Thyroid gland (tissue), 4 donors: ENCODE measurements at regions not wholly inside any gene's neighbourhood (a gene's known extent, or its start where the extent isn't known, plus 50 kb on each side); places are given as distances from the start of the nearest gene placed in this dataset.
"Not testable (repeated sequence)": the region's sequence is repeated elsewhere in the genome, so short reads cannot be mapped to it uniquely, and the experiment has no call there.

ENCODE experiments used
- DNase-seq, 2 donors: peaks; one replicate each; pipeline ENCODE4 v3.0.0-alpha.2; 2019
- H3K27ac ChIP-seq, 3 donors: fragments of 200-600 bp; sonication (generic); 1 replicate in 2 of 3; 2 replicates in 1 of 3; pipeline ENCODE4 v1.5.1; 2016 to 2019; ENCODE audit warnings: mild to moderate bottlenecking in 1 of 3, moderate library complexity in 1 of 3
- H3K27me3 ChIP-seq: fragments of 200-600 bp; sonication (generic); one replicate; pipeline ENCODE4 v1.5.1; 2019
- H3K36me3 ChIP-seq, 2 donors: fragments of 200-600 bp; sonication (generic); one replicate each; pipeline ENCODE4 v1.5.1; 2016 to 2019
- H3K4me1 ChIP-seq, 2 donors: fragments of 200-600 bp; sonication (generic); one replicate each; pipeline ENCODE4 v1.5.1; 2017 to 2019
- H3K4me3 ChIP-seq, 3 donors: fragments of 200-600 bp; sonication (generic); replicated peaks in 1 of 3; 1 replicate in 2 of 3; 2 replicates in 1 of 3; pipeline ENCODE4 v1.5.1; 2016; ENCODE audit warnings: mild to moderate bottlenecking in 1 of 3
- H3K9me3 ChIP-seq: fragments of 200-600 bp; sonication (generic); one replicate; pipeline ENCODE4 v1.5.1; 2017
- CTCF ChIP-seq, 6 experiments: fragments of 200-600 bp in 3 of 6; fragments of 450-650 bp in 3 of 6; sonication (generic) in 3 of 6; IDR thresholded peaks; one replicate each; pipeline ENCODE4 v1.5.1; 2016 to 2019; ENCODE audit warnings: antibody characterized with exemption in 6 of 6, mild to moderate bottlenecking in 2 of 6, inconsistent platforms in 1 of 6, moderate library complexity in 1 of 6
- POLR2A ChIP-seq, 2 donors: fragments of 450-650 bp; IDR thresholded peaks; one replicate each; pipeline ENCODE4 v1.6.1; 2017; ENCODE audit warnings: antibody characterized with exemption in 2 of 2, mild to moderate bottlenecking in 2 of 2, moderate library complexity in 1 of 2
- WGBS, 2 donors: methylation state at CpG; one replicate each; pipeline ENCODE4 v1.1.5; 2017; 5-methylcytosine and 5-hydroxymethylcytosine counted together
- intact Hi-C: fragments of 100-400 bp; cut with DNase I; formaldehyde crosslinking; loops from one replicate; pipeline ENCODE4 v1.15.1; 2023

GRCh38 chr4:124070688-124071484 lies 641.6 kb downstream of the ANKRD50 start:
- no peaks in the 10 kb centered on the region for H3K27me3 ChIP-seq
- DNase-seq: no peak
- H3K9me3 ChIP-seq: no peaks in the 10 kb centered on the region
- TF ChIP-seq CTCF (IDR thresholded peaks at IDR 0.05) (no peak), POLR2A (IDR thresholded peaks at IDR 0.05) (no peak)
- H3K27ac ChIP-seq: no peak overlapping the region
- H3K4me3 ChIP-seq: no peak overlapping the region
- no peaks in the 10 kb centered on the region for H3K4me1 ChIP-seq
- 90 to 94% methylated on average over 3 of the region's 3 CpGs for WGBS, 2 donors
- intact Hi-C loops: no loop called here
- no peaks in the 10 kb centered on the region for H3K36me3 ChIP-seq

GRCh38 chr4:124075276-124075675 lies 637.3 kb downstream of the ANKRD50 start:
- WGBS, 2 donors: 89 to 92% methylated on average over 2 of the region's 2 CpGs
- DNase-seq, H3K36me3 ChIP-seq, H3K27ac ChIP-seq, H3K4me1 ChIP-seq, H3K27me3 ChIP-seq, H3K4me3 ChIP-seq, intact Hi-C loops, H3K9me3 ChIP-seq: not testable (repeated sequence)

GRCh38 chr4:124079174-124079780 lies 633.3 kb downstream of the ANKRD50 start:
- no peak for DNase-seq
- no peak for TF ChIP-seq POLR2A (IDR thresholded peaks at IDR 0.05)
- no peak for TF ChIP-seq CTCF (IDR thresholded peaks at IDR 0.05)
- H3K4me3 ChIP-seq: no peak overlapping the region
- no peak overlapping the region for H3K27ac ChIP-seq
- H3K9me3 ChIP-seq: no peaks in the 10 kb centered on the region
- H3K4me1 ChIP-seq: no peaks in the 10 kb centered on the region
- no peaks in the 10 kb centered on the region for H3K36me3 ChIP-seq
- H3K27me3 ChIP-seq: no peaks in the 10 kb centered on the region
- 80 to 96% methylated on average over 1 of the region's 1 CpG for WGBS, 2 donors
- intact Hi-C loops: no loop called here

GRCh38 chr4:124083711-124084110 lies 628.8 kb downstream of the ANKRD50 start:
- 45 to 59% methylated on average over 4 of the region's 4 CpGs for WGBS, 2 donors
- Histone ChIP-seq H3K27ac (no peak overlapping the region), H3K9me3 (no peaks in the 10 kb centered on the region), H3K27me3 (no peaks in the 10 kb centered on the region), H3K4me3 (no peak overlapping the region), H3K36me3 (no peaks in the 10 kb centered on the region), H3K4me1 (no peaks in the 10 kb centered on the region)
- intact Hi-C loops: no loop called here
- DNase-seq: no peak
- TF ChIP-seq CTCF (IDR thresholded peaks at IDR 0.05) (no peak), POLR2A (IDR thresholded peaks at IDR 0.05) (no peak)

GRCh38 chr4:124085561-124086180 lies 626.9 kb downstream of the ANKRD50 start:
- no peak overlapping the region for H3K4me3 ChIP-seq
- WGBS, 2 donors: 64 to 65% methylated on average over 3 of the region's 3 CpGs
- H3K36me3 ChIP-seq: no peaks in the 10 kb centered on the region
- H3K27me3 ChIP-seq: no peaks in the 10 kb centered on the region
- H3K27ac ChIP-seq: no peak overlapping the region
- no peaks in the 10 kb centered on the region for H3K4me1 ChIP-seq
- H3K9me3 ChIP-seq: no peaks in the 10 kb centered on the region
- no peak for TF ChIP-seq POLR2A (IDR thresholded peaks at IDR 0.05)
- TF ChIP-seq CTCF (IDR thresholded peaks at IDR 0.05): no peak
- DNase-seq: no peak
- intact Hi-C loops: no loop called here
